AML-193 (cell line): ENCODE measurements at regions not wholly inside any gene's neighbourhood (a gene's known extent, or its start where the extent isn't known, plus 50 kb on each side); places are given as distances from the start of the nearest gene placed in this dataset.
"Not testable (repeated sequence)": the region's sequence is repeated elsewhere in the genome, so short reads cannot be mapped to it uniquely, and the experiment has no call there.

ENCODE experiments used
- DNase-seq, 2 experiments: peaks; one replicate each; lab custom pipeline; 2025; lab: John Stamatoyannopoulos, UW

GRCh38 chr12:74595696-74596095, 58.1 kb downstream of the ATXN7L3B start:
- no peak for DNase-seq

GRCh38 chr12:74598819-74599218, 61.2 kb downstream of the ATXN7L3B start:
- no peak for DNase-seq

- no peak for DNase-seq
Observed at GRCh38 chr12:74599932-74600331, 62.3 kb downstream of the ATXN7L3B start.

GRCh38 chr12:74600817-74601216, 63.2 kb downstream of the ATXN7L3B start:
- not testable (repeated sequence) for DNase-seq

- DNase-seq: no peak
Observed at GRCh38 chr12:74602881-74603672, 65.4 kb downstream of the ATXN7L3B start.

- no peak for DNase-seq
Observed at GRCh38 chr12:74608231-74608775, 70.7 kb downstream of the ATXN7L3B start.

- no peak for DNase-seq
Observed at GRCh38 chr12:74610711-74611110, 73.1 kb downstream of the ATXN7L3B start.

- no peak for DNase-seq
Observed at GRCh38 chr12:74614426-74614825, 76.8 kb downstream of the ATXN7L3B start.

- DNase-seq: no peak
Observed at GRCh38 chr12:74619084-74619483, 81.4 kb downstream of the ATXN7L3B start.

GRCh38 chr12:74619884-74620283, 82.2 kb downstream of the ATXN7L3B start:
- no peak for DNase-seq

- DNase-seq: no peak
Observed at GRCh38 chr12:74620921-74621320, 83.3 kb downstream of the ATXN7L3B start.

GRCh38 chr12:74624201-74624600, 86.6 kb downstream of the ATXN7L3B start:
- no peak for DNase-seq

- DNase-seq: no peak
Observed at GRCh38 chr12:74626397-74626796, 88.8 kb downstream of the ATXN7L3B start.

- no peak for DNase-seq
Observed at GRCh38 chr12:74641262-74641661, 103.6 kb downstream of the ATXN7L3B start.

GRCh38 chr12:74641694-74642093, 104.1 kb downstream of the ATXN7L3B start:
- DNase-seq: no peak

- DNase-seq: no peak
Observed at GRCh38 chr12:74644681-74645080, 107.0 kb downstream of the ATXN7L3B start.

- DNase-seq: no peak
Observed at GRCh38 chr12:74646831-74647230, 109.2 kb downstream of the ATXN7L3B start.

- no peak for DNase-seq
Observed at GRCh38 chr12:74647256-74647655, 109.6 kb downstream of the ATXN7L3B start.

- no peak for DNase-seq
Observed at GRCh38 chr12:74656251-74656650, 118.6 kb downstream of the ATXN7L3B start.

GRCh38 chr12:74660442-74660841, 122.8 kb downstream of the ATXN7L3B start:
- no peak for DNase-seq

- no peak for DNase-seq
Observed at GRCh38 chr12:74663958-74664357, 126.3 kb downstream of the ATXN7L3B start.

- DNase-seq: no peak
Observed at GRCh38 chr12:74665690-74666089, 128.1 kb downstream of the ATXN7L3B start.

GRCh38 chr12:74671421-74671820, 133.8 kb downstream of the ATXN7L3B start:
- no peak for DNase-seq

- DNase-seq: not testable (repeated sequence)
Observed at GRCh38 chr12:74676955-74677354, 139.3 kb downstream of the ATXN7L3B start.
